ENCODE measurements at regions not wholly inside any gene's neighbourhood (a gene's known extent, or its start where the extent isn't known, plus 50 kb on each side); places are given as distances from the start of the nearest gene placed in this dataset.

DNA sequence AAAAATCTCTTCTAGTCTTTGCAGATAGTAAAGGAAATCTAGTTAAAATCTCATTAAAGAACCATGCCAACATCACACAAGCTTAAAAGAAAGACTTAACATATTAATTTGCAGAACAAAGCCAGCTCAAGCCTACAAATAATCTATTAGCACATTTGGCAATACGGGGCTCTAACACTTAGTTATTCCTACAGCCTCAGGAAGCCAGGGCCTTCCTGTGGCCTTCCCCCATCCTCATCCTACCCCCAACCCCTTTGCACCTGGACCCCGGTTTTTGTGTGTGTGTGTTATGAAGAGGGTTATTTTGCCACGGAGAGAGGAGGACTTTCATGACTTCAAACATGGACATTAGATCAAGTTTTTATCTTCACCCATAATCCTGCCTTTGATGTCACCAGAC lies 64.6 kb downstream of the FOXB2 start:
- no peak for DNase-seq (ENCODE audit: low read depth in 2 of 2)

DNA sequence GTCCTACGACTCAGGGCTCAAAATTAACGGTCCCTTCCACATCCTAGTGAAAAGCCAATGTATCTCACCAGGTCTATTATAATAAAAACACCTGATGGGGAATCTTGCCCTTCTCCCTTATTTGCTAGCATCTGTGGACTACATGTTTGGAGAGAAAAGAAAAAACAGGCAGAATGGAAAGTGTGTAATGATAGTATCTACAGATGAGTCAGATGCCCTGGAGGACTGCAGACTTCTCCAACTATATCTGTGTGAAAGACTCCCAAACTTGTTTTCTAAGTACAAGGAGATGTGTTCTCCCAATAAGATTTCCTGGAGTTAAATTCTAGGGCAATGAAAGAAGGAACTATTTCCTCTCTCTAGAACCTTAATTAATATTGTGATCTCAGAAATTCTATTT lies 66.0 kb downstream of the FOXB2 start:
- no peak for DNase-seq (ENCODE audit: low read depth in 2 of 2)

DNA sequence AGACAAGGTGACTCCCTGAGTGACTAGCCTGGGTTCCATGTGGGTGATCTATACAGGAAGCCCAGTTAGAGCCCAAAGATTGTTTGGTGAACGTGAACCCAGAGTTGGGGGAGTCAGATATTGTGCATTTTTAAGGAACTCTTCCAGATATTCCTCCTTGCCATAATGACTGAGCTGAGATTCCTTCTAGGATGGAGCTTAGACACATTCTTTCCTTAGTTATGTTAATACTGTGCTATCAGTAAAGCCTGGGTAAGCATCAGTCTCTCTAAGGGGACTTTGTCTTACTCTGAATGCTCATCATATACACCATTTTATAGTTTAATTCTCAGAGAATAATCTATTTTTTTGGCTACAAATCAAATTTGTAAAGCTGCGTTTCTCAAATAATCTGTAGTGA lies 68.1 kb downstream of the FOXB2 start:
- DNase-seq (ENCODE audit: low read depth in 2 of 2), result no peak

DNA sequence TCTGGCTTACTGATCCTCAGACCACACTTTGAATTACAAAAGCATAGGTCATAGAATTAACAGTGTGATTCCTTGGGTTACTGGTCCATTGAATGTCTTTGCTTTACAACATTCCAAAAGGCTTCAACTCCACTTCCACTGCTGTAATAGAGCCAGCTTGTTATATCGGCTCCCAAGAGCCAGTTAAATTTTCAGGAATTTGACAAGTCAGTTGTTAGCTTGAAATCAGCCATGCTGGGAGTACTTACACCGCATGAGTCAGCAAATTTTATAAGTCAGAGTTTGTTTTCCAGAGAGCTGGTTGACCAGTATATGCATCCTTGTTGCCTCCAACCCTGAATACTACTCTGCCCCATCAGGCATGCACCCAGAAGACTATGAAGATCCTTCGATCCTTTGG lies 73.1 kb downstream of the FOXB2 start:
- DNase-seq (ENCODE audit: low read depth in 2 of 2), result peak in 1 of 2 experiments; percentile 1

DNA sequence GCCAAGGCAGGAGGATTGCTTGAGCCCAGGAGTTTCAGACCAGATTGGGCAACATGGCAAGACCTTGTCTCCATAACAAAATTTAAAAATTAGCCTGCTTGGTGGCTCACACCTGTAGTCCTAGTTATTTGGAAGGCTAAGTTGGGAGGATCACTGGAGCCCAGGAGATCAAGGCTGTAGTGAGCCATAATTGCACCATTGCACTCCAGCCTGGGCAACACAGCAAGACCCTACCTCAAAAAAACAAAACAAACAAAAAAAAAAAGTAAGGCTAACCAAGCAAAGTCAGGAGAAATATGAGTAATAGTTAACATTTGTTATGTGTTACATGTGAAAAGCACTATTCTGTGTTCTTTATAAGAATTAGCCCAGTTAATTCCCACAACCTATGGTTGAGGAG lies 74.7 kb downstream of the FOXB2 start:
- no peak for DNase-seq (ENCODE audit: low read depth in 2 of 2)

DNA sequence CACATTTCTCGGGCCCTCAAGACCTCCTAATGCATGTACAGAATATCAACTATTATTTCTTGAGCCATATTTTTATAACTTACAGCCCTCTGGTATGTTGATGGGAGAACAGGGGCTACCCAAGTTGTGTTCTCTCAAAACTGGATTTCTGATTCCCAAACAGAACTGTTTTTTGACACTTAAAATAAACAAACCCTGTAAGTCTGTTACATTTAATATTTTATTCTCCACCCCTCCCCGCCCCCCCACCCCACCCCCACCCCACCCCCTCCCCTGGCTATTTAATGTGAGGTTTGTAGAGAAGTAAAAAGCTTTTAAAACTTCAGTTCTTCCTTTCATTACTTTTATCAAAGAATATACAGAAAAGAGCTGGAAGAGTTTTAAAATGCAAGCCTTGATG lies 77.9 kb downstream of the FOXB2 start:
- no peak for DNase-seq (ENCODE audit: low read depth in 2 of 2)

DNA sequence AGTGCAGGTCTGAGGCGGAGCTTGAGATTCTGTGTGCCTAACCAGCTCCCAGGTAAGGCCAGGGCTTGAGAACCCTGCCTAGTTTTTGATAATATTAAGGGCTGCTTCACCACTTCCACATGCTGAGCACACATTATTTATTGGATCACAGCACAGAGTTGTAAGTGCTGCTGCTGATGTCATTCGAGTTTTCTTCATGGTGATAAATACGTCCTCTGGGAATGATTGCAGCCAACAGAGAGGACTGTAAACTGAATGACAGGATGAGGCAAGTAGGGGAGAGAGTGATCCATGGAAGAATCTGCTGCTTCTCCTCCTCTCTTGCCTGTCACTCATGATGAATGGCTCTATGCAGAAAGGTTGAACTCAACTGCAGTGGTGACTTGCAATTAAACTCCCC lies 77.9 kb upstream of the VPS13A start:
- DNase-seq (ENCODE audit: low read depth in 2 of 2), result no peak

DNA sequence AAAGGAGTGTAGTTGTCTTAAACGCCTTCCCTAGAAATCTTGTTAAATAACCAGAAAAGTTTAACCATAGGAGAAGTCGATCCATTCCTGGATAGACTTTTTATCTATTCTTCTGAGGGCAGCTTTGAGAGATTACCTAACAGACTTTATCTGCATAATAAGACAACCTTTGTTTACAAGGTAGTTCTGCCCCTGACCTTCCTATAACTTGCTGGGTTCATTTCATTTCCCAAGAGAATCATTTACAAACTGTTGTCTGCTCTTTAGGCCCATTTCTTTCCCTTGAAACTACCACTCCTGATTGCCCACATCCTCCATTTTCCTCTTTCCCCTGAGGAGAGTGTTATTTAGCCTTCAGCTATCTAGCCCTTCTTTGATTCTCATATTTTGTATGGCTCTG lies 65.9 kb upstream of the VPS13A start:
- no peak for DNase-seq (ENCODE audit: low read depth in 2 of 2)

DNA sequence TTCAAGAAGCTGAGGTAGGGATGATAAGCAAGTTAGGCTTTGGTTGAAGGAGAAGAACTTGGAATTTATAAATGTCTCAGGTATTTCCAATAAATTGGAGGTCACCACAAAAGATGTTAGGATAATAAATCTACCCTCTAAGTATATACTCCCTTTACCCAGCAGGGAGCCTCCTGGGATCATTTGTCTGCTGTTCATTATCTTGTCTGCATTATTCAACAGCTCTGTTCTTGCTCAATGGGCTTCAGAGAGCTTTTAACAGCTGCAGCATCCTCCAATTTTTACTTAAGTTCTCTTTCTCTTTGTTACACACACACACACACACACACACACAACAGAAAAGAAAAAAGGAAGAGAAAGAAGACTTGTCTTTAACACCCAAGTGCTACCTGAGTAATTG lies 51.7 kb upstream of the VPS13A start:
- no peak for DNase-seq (ENCODE audit: low read depth in 2 of 2)

DNA sequence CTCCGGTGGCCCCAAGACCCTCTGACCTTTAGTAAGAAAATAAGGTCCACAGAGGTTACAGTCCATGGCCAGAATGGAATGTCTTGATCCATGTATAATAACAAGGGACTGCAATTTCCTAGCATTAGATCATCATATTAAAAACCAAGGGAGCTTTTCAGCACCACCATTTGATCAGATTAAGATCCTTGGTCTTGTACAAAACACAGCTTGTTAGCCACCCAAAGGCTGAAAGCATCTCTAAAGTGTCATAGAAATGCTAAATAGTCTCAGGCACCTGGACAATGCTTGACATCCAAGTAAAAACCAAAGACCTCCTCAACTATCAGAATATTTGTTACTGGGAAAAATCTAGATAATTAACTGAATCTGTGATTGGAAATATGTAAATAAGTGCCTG lies 50.3 kb upstream of the VPS13A start:
- no peak for DNase-seq (ENCODE audit: low read depth in 2 of 2)

Measured in fibroblast of skin of left quadriceps (primary cell).